ENCODE measurements at regions not wholly inside any gene's neighbourhood (a gene's known extent, or its start where the extent isn't known, plus 50 kb on each side); places are given as distances from the start of the nearest gene placed in this dataset.

- no peak for TF ChIP-seq REST (tag by site-specific recombination; IDR thresholded peaks at IDR 0.05)
- TF ChIP-seq SCRT1 (tag by site-specific recombination; IDR thresholded peaks at IDR 0.05; ENCODE audit: borderline replicate concordance): no peak
- TF ChIP-seq ZNF670 (tag by site-specific recombination; IDR thresholded peaks at IDR 0.05; ENCODE audit: low read depth): no peak
- TF ChIP-seq PBX3 (CRISPR knock-in tag; IDR thresholded peaks at IDR 0.05): no peak
- TF ChIP-seq CTCF (tag by site-specific recombination; IDR thresholded peaks at IDR 0.05): no peak
- no peak for TF ChIP-seq ZNF416 (tag by site-specific recombination; IDR thresholded peaks at IDR 0.05)
- no peak for TF ChIP-seq ZNF292 (tag by site-specific recombination; IDR thresholded peaks at IDR 0.05; ENCODE audit: borderline replicate concordance, low read depth)
- no peak for TF ChIP-seq ZSCAN18 (tag by site-specific recombination; IDR thresholded peaks at IDR 0.05)
- no peak for TF ChIP-seq ZNF311 (tag by site-specific recombination; IDR thresholded peaks at IDR 0.05; ENCODE audit: borderline replicate concordance)
- no peak for TF ChIP-seq ZBTB49 (tag by site-specific recombination; IDR thresholded peaks at IDR 0.05; ENCODE audit: low read depth)
- TF ChIP-seq ZNF175 (tag by site-specific recombination; IDR thresholded peaks at IDR 0.05): no peak
Measured at GRCh38 chr14:28536889-28537288, 229.7 kb upstream of the FOXG1 start.

Data from HEK293 (cell line).